OCI-LY7 (cell line): ENCODE measurements at regions not wholly inside any gene's neighbourhood (a gene's known extent, or its start where the extent isn't known, plus 50 kb on each side); places are given as distances from the start of the nearest gene placed in this dataset.

Experiments used
- EZH2phosphoT487 ChIP-seq: fragments of 200-600 bp; sonication (generic); IDR thresholded peaks from 2 replicates; pipeline ENCODE4 v1.6.1; 2018; ENCODE audit warnings: low read depth, borderline replicate concordance, mild to moderate bottlenecking, mixed run types, antibody characterized with exemption, low read length, moderate library complexity, mixed read lengths
- TF ChIP-seq, protein P1 (sequence below): fragments of 200-600 bp; sonication (generic); conservative IDR thresholded peaks from 2 replicates; pipeline ENCODE4 v1.5.1; 2014; ENCODE audit warnings: mild to moderate bottlenecking, antibody characterized with exemption, low read length, moderate library complexity, mixed read lengths

DNA sequence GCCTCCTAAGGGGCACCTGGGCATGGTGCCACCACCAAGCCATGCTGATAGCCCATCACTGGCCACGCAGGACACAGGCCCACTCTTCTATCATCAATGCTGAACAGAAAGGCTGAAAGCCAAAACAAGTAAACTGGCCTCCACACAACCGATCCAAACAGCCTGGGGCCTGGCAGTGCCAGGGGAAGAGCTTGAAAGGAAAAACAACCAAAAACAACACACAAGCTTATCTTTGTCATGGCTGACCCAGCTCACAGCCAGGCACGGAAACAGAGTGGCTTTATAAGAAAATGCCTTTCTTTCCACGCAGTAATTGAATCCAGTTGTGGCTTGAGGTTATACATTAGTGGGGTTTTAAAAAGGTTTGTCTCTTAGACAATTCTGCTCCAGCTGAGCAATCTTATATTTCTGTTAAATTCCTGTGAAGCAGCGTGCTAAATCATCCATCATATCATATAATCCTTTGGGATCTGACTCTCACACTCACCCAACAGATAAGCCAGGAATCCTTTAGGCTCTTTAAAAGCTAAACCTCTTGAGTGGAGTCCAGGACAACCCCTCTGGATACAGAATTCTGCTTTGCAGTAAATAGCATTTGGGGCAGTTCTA lies 65.4 kb upstream of the SLC22A16 start:
- no peak for TF ChIP-seq EZH2phosphoT487
- TF ChIP-seq, protein P1, sequence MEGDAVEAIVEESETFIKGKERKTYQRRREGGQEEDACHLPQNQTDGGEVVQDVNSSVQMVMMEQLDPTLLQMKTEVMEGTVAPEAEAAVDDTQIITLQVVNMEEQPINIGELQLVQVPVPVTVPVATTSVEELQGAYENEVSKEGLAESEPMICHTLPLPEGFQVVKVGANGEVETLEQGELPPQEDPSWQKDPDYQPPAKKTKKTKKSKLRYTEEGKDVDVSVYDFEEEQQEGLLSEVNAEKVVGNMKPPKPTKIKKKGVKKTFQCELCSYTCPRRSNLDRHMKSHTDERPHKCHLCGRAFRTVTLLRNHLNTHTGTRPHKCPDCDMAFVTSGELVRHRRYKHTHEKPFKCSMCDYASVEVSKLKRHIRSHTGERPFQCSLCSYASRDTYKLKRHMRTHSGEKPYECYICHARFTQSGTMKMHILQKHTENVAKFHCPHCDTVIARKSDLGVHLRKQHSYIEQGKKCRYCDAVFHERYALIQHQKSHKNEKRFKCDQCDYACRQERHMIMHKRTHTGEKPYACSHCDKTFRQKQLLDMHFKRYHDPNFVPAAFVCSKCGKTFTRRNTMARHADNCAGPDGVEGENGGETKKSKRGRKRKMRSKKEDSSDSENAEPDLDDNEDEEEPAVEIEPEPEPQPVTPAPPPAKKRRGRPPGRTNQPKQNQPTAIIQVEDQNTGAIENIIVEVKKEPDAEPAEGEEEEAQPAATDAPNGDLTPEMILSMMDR = no peak
